NCI-H2081 treated with DMSO at 0.1 percent for 48 hours (cell line): ENCODE measurements at regions not wholly inside any gene's neighbourhood (a gene's known extent, or its start where the extent isn't known, plus 50 kb on each side); places are given as distances from the start of the nearest gene placed in this dataset.

ENCODE experiments used
- DNase-seq: peaks from one replicate; lab custom pipeline; 2025; lab: John Stamatoyannopoulos, UW

GRCh38 chr2:107218208-107218607, 332.2 kb upstream of the ST6GAL2 start:
- no peak for DNase-seq

GRCh38 chr2:107222466-107222865, 336.5 kb upstream of the ST6GAL2 start:
- DNase-seq = no peak

GRCh38 chr2:107235491-107236254, 349.7 kb upstream of the ST6GAL2 start:
- DNase-seq = no peak

GRCh38 chr2:107242811-107243210, 356.8 kb upstream of the ST6GAL2 start:
- DNase-seq = no peak

- DNase-seq = no peak
These were observed 363.0 kb upstream of the ST6GAL2 start for GRCh38 chr2:107248932-107249331.

GRCh38 chr2:107255744-107256143, 369.8 kb upstream of the ST6GAL2 start:
- DNase-seq = no peak

- no peak for DNase-seq
These were observed 372.8 kb upstream of the ST6GAL2 start for GRCh38 chr2:107258531-107259407.

GRCh38 chr2:107259408-107260195, 373.6 kb upstream of the ST6GAL2 start:
- no peak for DNase-seq

- DNase-seq = no peak
These were observed 377.7 kb upstream of the ST6GAL2 start for GRCh38 chr2:107263628-107264027.

GRCh38 chr2:107264184-107264583, 378.2 kb upstream of the ST6GAL2 start:
- no peak for DNase-seq

- no peak for DNase-seq
These were observed 380.6 kb upstream of the ST6GAL2 start for GRCh38 chr2:107266555-107266954.

- DNase-seq = no peak
These were observed 381.1 kb upstream of the ST6GAL2 start for GRCh38 chr2:107267086-107267485.

GRCh38 chr2:107276034-107276433, 390.1 kb upstream of the ST6GAL2 start:
- DNase-seq = no peak

- DNase-seq = no peak
These were observed 392.7 kb upstream of the ST6GAL2 start for GRCh38 chr2:107278672-107279071.

- DNase-seq = no peak
These were observed 395.7 kb upstream of the ST6GAL2 start for GRCh38 chr2:107281637-107282036.

- DNase-seq = no peak
These were observed 396.2 kb upstream of the ST6GAL2 start for GRCh38 chr2:107282135-107282534.

- no peak for DNase-seq
These were observed 399.8 kb upstream of the ST6GAL2 start for GRCh38 chr2:107285621-107286299.

- DNase-seq = no peak
These were observed 404.1 kb upstream of the ST6GAL2 start for GRCh38 chr2:107290041-107290440.

- no peak for DNase-seq
These were observed 418.0 kb upstream of the ST6GAL2 start for GRCh38 chr2:107303964-107304363.

GRCh38 chr2:107305966-107306365, 420.0 kb upstream of the ST6GAL2 start:
- no peak for DNase-seq

GRCh38 chr2:107306881-107307280, 420.9 kb upstream of the ST6GAL2 start:
- no peak for DNase-seq

- no peak for DNase-seq
These were observed 422.9 kb upstream of the ST6GAL2 start for GRCh38 chr2:107308835-107309234.
